Activated CD4-positive, alpha-beta T cell treated with anti-CD3 and anti-CD28 coated beads, Interleukin-2, amount 10 ng/mL, durations not matched to agents 24 days and 14 days (primary cell): ENCODE measurements at regions not wholly inside any gene's neighbourhood (a gene's known extent, or its start where the extent isn't known, plus 50 kb on each side); places are given as distances from the start of the nearest gene placed in this dataset.
"Not testable (repeated sequence)": the region's sequence is repeated elsewhere in the genome, so short reads cannot be mapped to it uniquely, and the experiment has no call there.

Experiments used
- DNase-seq: peaks from one replicate; pipeline ENCODE4 v3.0.0; 2022
- H3K27ac Mint-ChIP-seq: one replicate; pipeline ENCODE4 v1.8.0; 2022; ENCODE audit warnings: mild to moderate bottlenecking, mixed read lengths
- H3K27me3 Mint-ChIP-seq: one replicate; pipeline ENCODE4 v1.8.0; 2022; ENCODE audit warnings: mixed read lengths
- H3K36me3 Mint-ChIP-seq: one replicate; pipeline ENCODE4 v1.8.0; 2022; ENCODE audit warnings: low read depth, mild to moderate bottlenecking, mixed read lengths
- H3K4me1 Mint-ChIP-seq: one replicate; pipeline ENCODE4 v1.8.0; 2021; ENCODE audit warnings: mixed read lengths
- H3K4me3 Mint-ChIP-seq: one replicate; pipeline ENCODE4 v1.8.0; 2022; ENCODE audit warnings: mild to moderate bottlenecking, moderate library complexity, mixed read lengths
- H3K9me3 Mint-ChIP-seq: one replicate; pipeline ENCODE4 v1.8.0; 2021; ENCODE audit warnings: mixed read lengths
- intact Hi-C: fragments of 100-400 bp; cut with micrococcal nuclease; formaldehyde crosslinking; loops from one replicate; pipeline ENCODE4 v1.15.1; 2023

- H3K27me3 Mint-ChIP-seq, intact Hi-C loops, DNase-seq, H3K36me3 Mint-ChIP-seq, H3K9me3 Mint-ChIP-seq, H3K4me1 Mint-ChIP-seq, H3K27ac Mint-ChIP-seq, H3K4me3 Mint-ChIP-seq: not testable (repeated sequence)
These were observed 158.5 kb upstream of the VWC2 start for GRCh38 chr7:49614974-49615373.

- Mint-ChIP-seq H3K4me3 (no peak overlapping the region), H3K4me1 (no peaks in the 10 kb centered on the region), H3K27me3 (no peaks in the 10 kb centered on the region), H3K36me3 (no peaks in the 10 kb centered on the region), H3K9me3 (peaks cover 3% of the 10 kb centered on the region), H3K27ac (no peak overlapping the region)
- intact Hi-C loops: no loop called here
- DNase-seq: no peak
These were observed 155.4 kb upstream of the VWC2 start for GRCh38 chr7:49618028-49618427.

GRCh38 chr7:49623943-49624342, 149.5 kb upstream of the VWC2 start:
- no peak for DNase-seq
- Mint-ChIP-seq H3K27ac (no peak overlapping the region), H3K4me1 (no peaks in the 10 kb centered on the region), H3K9me3 (no peaks in the 10 kb centered on the region), H3K27me3 (no peaks in the 10 kb centered on the region), H3K4me3 (no peak overlapping the region), H3K36me3 (no peaks in the 10 kb centered on the region)
- intact Hi-C loops: no loop called here

- no peaks in the 10 kb centered on the region for H3K36me3 Mint-ChIP-seq
- no peaks in the 10 kb centered on the region for H3K4me1 Mint-ChIP-seq
- H3K27ac Mint-ChIP-seq: no peak overlapping the region
- no peak for DNase-seq
- intact Hi-C loops: no loop called here
- H3K9me3 Mint-ChIP-seq: no peaks in the 10 kb centered on the region
- H3K27me3 Mint-ChIP-seq: no peaks in the 10 kb centered on the region
- H3K4me3 Mint-ChIP-seq: no peak overlapping the region
These were observed 148.8 kb upstream of the VWC2 start for GRCh38 chr7:49624611-49625010.

GRCh38 chr7:49630513-49630912, 142.9 kb upstream of the VWC2 start:
- Mint-ChIP-seq H3K27me3 (no peaks in the 10 kb centered on the region), H3K4me1 (no peaks in the 10 kb centered on the region), H3K36me3 (no peaks in the 10 kb centered on the region), H3K4me3 (no peak overlapping the region), H3K9me3 (no peaks in the 10 kb centered on the region), H3K27ac (no peak overlapping the region)
- intact Hi-C loops: no loop called here
- no peak for DNase-seq

GRCh38 chr7:49631071-49631815, 142.2 kb upstream of the VWC2 start:
- H3K9me3 Mint-ChIP-seq: no peaks in the 10 kb centered on the region
- no peaks in the 10 kb centered on the region for H3K27me3 Mint-ChIP-seq
- H3K4me3 Mint-ChIP-seq: no peak overlapping the region
- DNase-seq: no peak
- no peak overlapping the region for H3K27ac Mint-ChIP-seq
- no peaks in the 10 kb centered on the region for H3K36me3 Mint-ChIP-seq
- intact Hi-C loops: no loop called here
- H3K4me1 Mint-ChIP-seq: no peaks in the 10 kb centered on the region

GRCh38 chr7:49631960-49632359, 141.5 kb upstream of the VWC2 start:
- H3K9me3 Mint-ChIP-seq: no peaks in the 10 kb centered on the region
- no peaks in the 10 kb centered on the region for H3K27me3 Mint-ChIP-seq
- H3K27ac Mint-ChIP-seq: no peak overlapping the region
- intact Hi-C loops: no loop called here
- no peaks in the 10 kb centered on the region for H3K4me1 Mint-ChIP-seq
- no peak for DNase-seq
- no peaks in the 10 kb centered on the region for H3K36me3 Mint-ChIP-seq
- no peak overlapping the region for H3K4me3 Mint-ChIP-seq

- no peaks in the 10 kb centered on the region for H3K9me3 Mint-ChIP-seq
- intact Hi-C loops: no loop called here
These were observed 137.6 kb upstream of the VWC2 start for GRCh38 chr7:49635800-49636199.

GRCh38 chr7:49636400-49636799, 137.0 kb upstream of the VWC2 start:
- H3K9me3 Mint-ChIP-seq: no peaks in the 10 kb centered on the region
- H3K27me3 Mint-ChIP-seq: no peaks in the 10 kb centered on the region
- no peaks in the 10 kb centered on the region for H3K36me3 Mint-ChIP-seq
- H3K4me3 Mint-ChIP-seq: no peak overlapping the region
- H3K4me1 Mint-ChIP-seq: no peaks in the 10 kb centered on the region
- H3K27ac Mint-ChIP-seq: no peak overlapping the region
- intact Hi-C loops: no loop called here
- no peak for DNase-seq

More at GRCh38 chr7:49635800-49636199, 137.6 kb upstream of the VWC2 start:
- no peaks in the 10 kb centered on the region for H3K27me3 Mint-ChIP-seq
- H3K36me3 Mint-ChIP-seq: no peaks in the 10 kb centered on the region
- no peak overlapping the region for H3K4me3 Mint-ChIP-seq
- DNase-seq: no peak
- H3K4me1 Mint-ChIP-seq: no peaks in the 10 kb centered on the region
- no peak overlapping the region for H3K27ac Mint-ChIP-seq

GRCh38 chr7:49638166-49638565, 135.3 kb upstream of the VWC2 start:
- Mint-ChIP-seq H3K9me3 (no peaks in the 10 kb centered on the region), H3K27me3 (no peaks in the 10 kb centered on the region), H3K4me3 (no peak overlapping the region), H3K36me3 (no peaks in the 10 kb centered on the region), H3K4me1 (no peaks in the 10 kb centered on the region), H3K27ac (no peak overlapping the region)
- intact Hi-C loops: no loop called here
- no peak for DNase-seq

- no peak overlapping the region for H3K4me3 Mint-ChIP-seq
- no peak for DNase-seq
- H3K36me3 Mint-ChIP-seq: no peaks in the 10 kb centered on the region
- intact Hi-C loops: no loop called here
- H3K27me3 Mint-ChIP-seq: no peaks in the 10 kb centered on the region
- H3K4me1 Mint-ChIP-seq: no peaks in the 10 kb centered on the region
- no peak overlapping the region for H3K27ac Mint-ChIP-seq
- H3K9me3 Mint-ChIP-seq: no peaks in the 10 kb centered on the region
These were observed 134.3 kb upstream of the VWC2 start for GRCh38 chr7:49639068-49639593.

- H3K4me3 Mint-ChIP-seq: no peak overlapping the region
- H3K27me3 Mint-ChIP-seq: no peaks in the 10 kb centered on the region
- intact Hi-C loops: no loop called here
- no peak overlapping the region for H3K27ac Mint-ChIP-seq
- DNase-seq: no peak
- no peaks in the 10 kb centered on the region for H3K9me3 Mint-ChIP-seq
- no peaks in the 10 kb centered on the region for H3K36me3 Mint-ChIP-seq
- no peaks in the 10 kb centered on the region for H3K4me1 Mint-ChIP-seq
These were observed 133.6 kb upstream of the VWC2 start for GRCh38 chr7:49639808-49640207.

- no peaks in the 10 kb centered on the region for H3K4me1 Mint-ChIP-seq
- no peaks in the 10 kb centered on the region for H3K9me3 Mint-ChIP-seq
- H3K27me3 Mint-ChIP-seq: no peaks in the 10 kb centered on the region
- H3K4me3 Mint-ChIP-seq: no peak overlapping the region
- H3K27ac Mint-ChIP-seq: no peak overlapping the region
- no peaks in the 10 kb centered on the region for H3K36me3 Mint-ChIP-seq
- intact Hi-C loops: no loop called here
- DNase-seq: no peak
These were observed 130.1 kb upstream of the VWC2 start for GRCh38 chr7:49643321-49643720.

- H3K9me3 Mint-ChIP-seq: no peaks in the 10 kb centered on the region
These were observed 129.7 kb upstream of the VWC2 start for GRCh38 chr7:49643736-49644135.

More at GRCh38 chr7:49643736-49644135, 129.7 kb upstream of the VWC2 start:
- intact Hi-C loops: no loop called here
- no peaks in the 10 kb centered on the region for H3K27me3 Mint-ChIP-seq
- no peak overlapping the region for H3K4me3 Mint-ChIP-seq
- no peaks in the 10 kb centered on the region for H3K4me1 Mint-ChIP-seq
- no peak overlapping the region for H3K27ac Mint-ChIP-seq
- H3K36me3 Mint-ChIP-seq: no peaks in the 10 kb centered on the region
- no peak for DNase-seq
